D721Med (cell line): ENCODE measurements at regions not wholly inside any gene's neighbourhood (a gene's known extent, or its start where the extent isn't known, plus 50 kb on each side); places are given as distances from the start of the nearest gene placed in this dataset.
"Not testable (repeated sequence)": the region's sequence is repeated elsewhere in the genome, so short reads cannot be mapped to it uniquely, and the experiment has no call there.

Source experiments
- DNase-seq: peaks from one replicate; pipeline ENCODE4 v3.0.0; 2011; ENCODE audit warnings: low spot score; ENCODE audit not compliant: insufficient read length
- FAIRE-seq: peaks from 2 replicates; lab custom pipeline; 2011; peaks lifted over from hg19 to GRCh38; lab: Jason Lieb, UNC
- CTCF ChIP-seq: IDR thresholded peaks from 2 replicates; pipeline ENCODE4 v1.5.1; 2012; ENCODE audit warnings: mild to moderate bottlenecking, control low read depth; ENCODE audit not compliant: insufficient read depth; ENCODE audit errors: missing control alignments

- no peak for DNase-seq
- no peak for TF ChIP-seq CTCF
- FAIRE-seq: no peak
These were observed 174.3 kb upstream of the NLRP1 start for GRCh38 chr17:5758651-5759050.

- FAIRE-seq: no peak
These were observed 175.2 kb upstream of the NLRP1 start for GRCh38 chr17:5759501-5759925.

GRCh38 chr17:5762191-5762590, 177.9 kb upstream of the NLRP1 start:
- no peak for TF ChIP-seq CTCF
- no peak for DNase-seq
- FAIRE-seq: no peak

More at GRCh38 chr17:5759501-5759925, 175.2 kb upstream of the NLRP1 start:
- no peak for DNase-seq
- no peak for TF ChIP-seq CTCF

GRCh38 chr17:5763595-5764306, 179.4 kb upstream of the NLRP1 start:
- no peak for DNase-seq
- FAIRE-seq: no peak
- no peak for TF ChIP-seq CTCF

GRCh38 chr17:5769593-5770354, 185.5 kb upstream of the NLRP1 start:
- DNase-seq: no peak
- no peak for TF ChIP-seq CTCF
- no peak for FAIRE-seq

- FAIRE-seq: no peak
- no peak for DNase-seq
- no peak for TF ChIP-seq CTCF
These were observed 186.3 kb upstream of the NLRP1 start for GRCh38 chr17:5770441-5771270.

GRCh38 chr17:5771271-5771577, 186.9 kb upstream of the NLRP1 start:
- DNase-seq, FAIRE-seq: not testable (repeated sequence)

GRCh38 chr17:5772017-5772416, 187.7 kb upstream of the NLRP1 start:
- FAIRE-seq, DNase-seq: not testable (repeated sequence)
